ENCODE measurements at regions not wholly inside any gene's neighbourhood (a gene's known extent, or its start where the extent isn't known, plus 50 kb on each side); places are given as distances from the start of the nearest gene placed in this dataset.

GRCh38 chr18:33957707-33958106 is 267.0 kb downstream of the NOL4 start:
- no peak overlapping the region for H3K27ac Mint-ChIP-seq (ENCODE audit: unreplicated experiment)
- H3K27me3 Mint-ChIP-seq (ENCODE audit: unreplicated experiment) = no peaks in the 10 kb centered on the region

DNA sequence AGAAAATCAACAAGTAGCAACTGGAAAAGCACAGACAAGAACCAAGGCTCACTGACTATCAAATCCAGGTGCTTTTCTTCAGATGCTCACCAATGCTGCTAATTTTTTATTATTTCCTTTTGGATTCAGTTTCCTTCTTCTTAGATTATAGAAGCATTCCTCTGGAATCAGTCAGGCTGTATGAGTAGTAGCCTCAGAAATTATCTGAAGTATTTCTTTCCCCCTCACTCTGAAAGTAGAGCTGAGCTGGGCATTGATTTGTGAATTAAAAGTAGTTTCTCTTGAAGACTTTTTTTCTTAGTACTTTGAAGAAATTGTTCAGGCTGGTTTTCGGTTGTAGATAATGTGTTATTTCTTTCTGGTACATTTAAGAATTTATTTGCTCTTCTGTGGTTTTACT is 273.7 kb downstream of the NOL4 start:
- no peak for TF ChIP-seq CTCF (IDR thresholded peaks at IDR 0.05)
- Mint-ChIP-seq H3K9me3 (ENCODE audit: unreplicated experiment) (no peaks in the 10 kb centered on the region), H3K27me3 (ENCODE audit: unreplicated experiment) (no peaks in the 10 kb centered on the region), H3K4me1 (ENCODE audit: unreplicated experiment) (peaks cover 9% of the 10 kb centered on the region), H3K4me3 (ENCODE audit: unreplicated experiment) (no peak overlapping the region), H3K27ac (ENCODE audit: unreplicated experiment) (no peak overlapping the region), H3K36me3 (ENCODE audit: unreplicated experiment) (no peaks in the 10 kb centered on the region)
- no peak for DNase-seq (ENCODE audit: extremely low spot score, unreplicated experiment)

More at GRCh38 chr18:33957707-33958106, 267.0 kb downstream of the NOL4 start:
- TF ChIP-seq CTCF (IDR thresholded peaks at IDR 0.05) = no peak
- no peaks in the 10 kb centered on the region for H3K4me1 Mint-ChIP-seq (ENCODE audit: unreplicated experiment)
- no peaks in the 10 kb centered on the region for H3K9me3 Mint-ChIP-seq (ENCODE audit: unreplicated experiment)
- DNase-seq (ENCODE audit: extremely low spot score, unreplicated experiment) = no peak
- H3K4me3 Mint-ChIP-seq (ENCODE audit: unreplicated experiment) = no peak overlapping the region
- H3K36me3 Mint-ChIP-seq (ENCODE audit: unreplicated experiment) = no peaks in the 10 kb centered on the region

- Mint-ChIP-seq H3K4me3 (ENCODE audit: unreplicated experiment) (no peak overlapping the region), H3K27ac (ENCODE audit: unreplicated experiment) (no peak overlapping the region), H3K4me1 (ENCODE audit: unreplicated experiment) (peaks cover 7% of the 10 kb centered on the region), H3K36me3 (ENCODE audit: unreplicated experiment) (no peaks in the 10 kb centered on the region), H3K27me3 (ENCODE audit: unreplicated experiment) (no peaks in the 10 kb centered on the region), H3K9me3 (ENCODE audit: unreplicated experiment) (no peaks in the 10 kb centered on the region)
- DNase-seq (ENCODE audit: extremely low spot score, unreplicated experiment) = no peak
- TF ChIP-seq CTCF (IDR thresholded peaks at IDR 0.05) = no peak
Observed at GRCh38 chr18:33946336-33946735, 278.4 kb downstream of the NOL4 start.

DNA sequence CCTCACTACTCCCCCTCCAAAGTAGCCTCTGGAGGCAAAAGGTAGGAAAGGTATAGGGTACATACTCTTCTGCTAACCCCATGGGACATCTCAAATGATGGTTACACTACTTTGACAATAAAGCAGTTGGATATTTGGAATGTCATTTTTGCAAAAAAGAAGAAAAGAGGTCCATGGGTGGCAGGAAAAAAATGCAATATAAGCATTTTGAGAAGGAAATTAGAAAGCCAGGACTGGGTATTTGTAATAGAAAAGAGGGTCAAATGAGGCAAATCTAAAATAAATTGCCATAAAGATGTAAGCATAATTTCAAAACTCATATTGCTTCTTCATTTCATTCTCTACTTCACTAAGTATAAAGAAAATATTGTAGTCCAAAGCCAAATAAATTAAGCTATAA is 280.2 kb downstream of the NOL4 start:
- TF ChIP-seq CTCF (IDR thresholded peaks at IDR 0.05) = no peak
- peaks cover 2% of the 10 kb centered on the region for H3K4me1 Mint-ChIP-seq (ENCODE audit: unreplicated experiment)
- H3K27ac Mint-ChIP-seq (ENCODE audit: unreplicated experiment) = no peak overlapping the region
- no peak for DNase-seq (ENCODE audit: extremely low spot score, unreplicated experiment)
- H3K9me3 Mint-ChIP-seq (ENCODE audit: unreplicated experiment) = no peaks in the 10 kb centered on the region
- H3K36me3 Mint-ChIP-seq (ENCODE audit: unreplicated experiment) = no peaks in the 10 kb centered on the region
- H3K27me3 Mint-ChIP-seq (ENCODE audit: unreplicated experiment) = no peaks in the 10 kb centered on the region
- H3K4me3 Mint-ChIP-seq (ENCODE audit: unreplicated experiment) = no peak overlapping the region

DNA sequence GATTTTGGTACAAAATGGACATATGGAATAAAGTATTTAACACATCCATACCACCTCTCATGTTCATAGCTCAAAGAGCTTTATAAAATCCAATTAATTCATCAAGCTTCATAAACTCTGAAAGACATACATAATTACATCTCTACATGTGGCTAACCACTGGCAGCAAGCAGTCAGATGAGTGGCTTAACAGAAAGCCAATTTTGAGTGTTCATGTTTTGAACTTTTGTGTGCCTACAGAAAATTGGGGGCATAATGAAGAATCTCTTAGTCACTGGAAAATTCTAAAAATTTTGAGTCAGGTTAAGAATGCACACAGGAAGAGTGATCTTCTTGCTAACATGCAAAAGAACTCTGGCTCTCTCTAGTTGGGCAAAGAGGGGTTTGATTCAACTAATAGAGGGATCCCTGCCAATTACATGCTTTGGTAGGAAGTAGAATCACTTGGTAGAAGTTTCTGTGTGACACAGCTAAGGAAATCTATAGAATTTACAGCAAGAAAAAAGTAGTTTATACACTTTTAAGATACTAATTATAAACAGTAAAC is 287.4 kb downstream of the NOL4 start:
- TF ChIP-seq CTCF (IDR thresholded peaks at IDR 0.05) = no peak
- no peaks in the 10 kb centered on the region for H3K27me3 Mint-ChIP-seq (ENCODE audit: unreplicated experiment)
- H3K36me3 Mint-ChIP-seq (ENCODE audit: unreplicated experiment) = no peaks in the 10 kb centered on the region
- peaks cover 13% of the 10 kb centered on the region for H3K9me3 Mint-ChIP-seq (ENCODE audit: unreplicated experiment)
- no peak overlapping the region for H3K4me3 Mint-ChIP-seq (ENCODE audit: unreplicated experiment)
- no peaks in the 10 kb centered on the region for H3K4me1 Mint-ChIP-seq (ENCODE audit: unreplicated experiment)
- DNase-seq (ENCODE audit: extremely low spot score, unreplicated experiment) = no peak
- H3K27ac Mint-ChIP-seq (ENCODE audit: unreplicated experiment) = peak overlapping the region; percentile 3

All from osteocyte (in vitro differentiated cells).